GM19395 (cell line): ENCODE measurements at regions not wholly inside any gene's neighbourhood (a gene's known extent, or its start where the extent isn't known, plus 50 kb on each side); places are given as distances from the start of the nearest gene placed in this dataset.
"Not testable (repeated sequence)": the region's sequence is repeated elsewhere in the genome, so short reads cannot be mapped to it uniquely, and the experiment has no call there.

Source experiments
- ATAC-seq: cut with Tn5 transposase; IDR thresholded peaks from one replicate; pipeline ENCODE4 v1.9.1; 2021; ENCODE audit warnings: mild to moderate bottlenecking, moderate library complexity; ENCODE audit not compliant: unreplicated experiment

- no peak for ATAC-seq
Measured at GRCh38 chr1:208344202-208344857, 100.1 kb upstream of the PLXNA2 start.

GRCh38 chr1:208347191-208347590 is 103.0 kb upstream of the PLXNA2 start:
- no peak for ATAC-seq

DNA sequence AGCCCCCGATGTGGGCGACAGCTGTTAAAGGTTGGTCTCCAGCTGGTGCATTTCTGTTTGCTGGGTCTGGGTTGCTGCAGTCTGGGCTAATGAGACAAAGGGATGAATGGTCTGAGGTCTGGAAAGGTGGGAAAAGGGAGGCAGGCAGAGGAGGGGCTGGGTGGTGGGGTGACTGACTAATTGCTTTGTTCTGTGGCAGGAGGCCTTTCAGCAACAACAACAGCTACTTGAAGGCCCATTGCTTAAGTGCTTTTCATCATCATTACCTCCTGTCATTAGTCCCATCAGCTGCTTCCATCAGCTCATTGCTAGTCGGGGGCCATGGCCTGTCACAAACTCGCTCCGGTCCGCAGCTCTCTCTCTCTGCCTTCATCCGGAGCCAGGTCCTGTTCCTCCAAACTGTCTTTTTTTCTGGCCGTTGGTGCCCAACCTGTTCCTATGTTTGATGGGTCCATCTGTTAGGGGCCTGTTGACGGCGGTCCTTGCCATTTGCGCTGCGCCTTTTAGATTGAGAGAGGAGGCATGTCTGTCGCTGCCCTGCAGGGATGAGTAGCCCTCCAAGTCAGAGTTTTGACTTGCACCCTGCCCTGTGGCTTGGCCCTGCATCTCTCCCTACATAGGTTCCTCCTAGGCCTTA is 105.6 kb upstream of the PLXNA2 start:
- ATAC-seq = no peak

GRCh38 chr1:208350815-208351214 is 106.6 kb upstream of the PLXNA2 start:
- no peak for ATAC-seq

GRCh38 chr1:208351838-208352237 is 107.7 kb upstream of the PLXNA2 start:
- ATAC-seq = no peak

DNA sequence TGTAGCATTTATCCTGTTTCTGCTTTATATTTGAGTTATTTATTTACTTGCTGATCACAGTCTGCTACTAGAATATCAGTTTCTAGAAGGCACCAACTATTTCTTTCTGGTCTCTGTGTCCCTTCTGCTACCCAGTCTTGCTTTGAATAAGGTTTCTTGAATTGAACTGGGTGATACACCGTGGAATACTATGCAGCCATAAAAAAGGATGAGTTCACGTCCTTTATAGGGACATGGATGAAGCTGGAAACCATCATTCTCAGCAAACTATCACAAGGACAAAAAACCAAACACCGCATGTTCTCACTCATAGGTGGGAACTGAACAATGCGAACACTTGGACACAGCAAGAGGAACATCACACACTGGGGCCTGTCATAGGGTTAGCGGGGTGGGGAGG is 109.6 kb upstream of the PLXNA2 start:
- not testable (repeated sequence) for ATAC-seq

DNA sequence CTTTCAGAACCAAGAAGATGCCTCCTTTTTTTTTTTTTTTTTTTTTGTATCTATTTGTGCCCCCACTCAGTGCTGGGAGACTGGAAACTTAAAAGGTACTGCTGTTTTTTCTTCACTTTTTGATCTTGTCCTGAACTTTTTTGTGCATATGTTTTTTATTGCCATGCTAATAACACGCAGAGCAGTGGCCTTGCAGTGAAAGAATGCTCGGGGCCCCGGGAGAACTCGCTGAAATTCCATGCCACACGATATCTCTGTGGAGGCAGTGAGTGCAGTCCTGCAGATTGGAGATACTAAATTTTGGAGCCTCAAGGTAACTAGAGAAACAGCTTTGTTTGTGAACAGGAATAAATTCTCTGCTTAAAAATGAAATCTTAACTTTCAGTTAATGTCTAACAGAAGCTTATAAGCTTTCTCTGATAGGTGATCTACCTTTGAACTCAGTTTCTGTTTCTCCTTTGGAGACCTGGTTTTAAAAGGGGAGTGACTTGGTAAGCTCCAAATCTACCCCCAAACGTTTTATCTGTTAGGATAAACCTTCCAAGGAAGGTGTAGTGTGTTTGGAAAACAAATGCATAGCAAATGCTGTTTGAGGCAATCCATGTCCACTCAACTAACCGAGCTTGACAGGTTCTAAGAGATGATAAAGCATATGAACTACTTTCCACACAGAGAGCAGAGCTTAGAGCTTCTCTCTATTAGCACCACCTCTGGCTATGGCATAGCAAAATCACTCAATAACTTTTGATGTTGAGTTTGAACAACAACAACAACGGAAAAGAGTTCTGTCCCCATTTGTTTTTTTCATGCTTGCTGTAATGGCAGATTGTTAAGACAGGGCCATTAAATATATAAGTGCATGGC is 113.7 kb upstream of the PLXNA2 start:
- no peak for ATAC-seq

- ATAC-seq = no peak
Measured at GRCh38 chr1:208358651-208359050, 114.5 kb upstream of the PLXNA2 start.

DNA sequence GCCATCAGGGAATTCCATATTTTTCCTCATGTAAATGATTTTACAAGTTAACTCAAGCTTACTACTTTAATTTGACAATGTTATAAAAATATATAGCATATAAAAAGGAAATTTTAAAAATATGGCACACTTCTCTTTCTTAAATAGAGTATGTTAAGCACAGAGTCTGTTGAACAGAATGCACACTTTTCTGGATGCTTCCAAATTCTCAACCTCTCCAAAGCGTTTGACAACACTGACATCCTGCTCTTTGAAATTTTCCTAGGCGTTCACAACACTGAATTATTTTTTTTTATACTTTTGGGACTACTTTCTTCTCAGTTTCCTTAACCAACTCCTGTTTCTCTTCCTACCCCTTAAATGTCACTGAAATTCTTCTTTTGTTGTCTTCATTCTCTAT is 117.8 kb upstream of the PLXNA2 start:
- ATAC-seq = no peak

- ATAC-seq = no peak
Measured at GRCh38 chr1:208366559-208366958, 122.4 kb upstream of the PLXNA2 start.

GRCh38 chr1:208369045-208369444 is 124.9 kb upstream of the PLXNA2 start:
- no peak for ATAC-seq

DNA sequence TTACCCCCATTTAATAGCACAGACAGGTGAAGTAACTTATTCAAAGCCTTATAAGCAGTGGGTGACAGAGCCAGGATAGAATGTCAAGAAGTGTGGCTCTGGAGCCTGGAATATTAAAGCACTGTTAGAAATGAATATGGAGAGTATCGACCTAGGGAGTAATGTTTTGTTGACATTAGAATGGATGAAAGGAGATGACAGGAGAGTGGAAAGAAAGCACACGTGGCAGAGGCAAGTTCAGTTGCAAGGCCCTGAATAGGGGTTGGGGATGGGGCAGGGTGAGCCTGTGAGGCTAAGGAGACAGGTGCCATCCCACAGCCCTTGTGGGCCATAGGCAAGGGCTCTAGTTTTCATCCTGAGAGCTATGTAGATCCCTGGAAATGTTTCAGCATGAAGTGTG is 125.5 kb upstream of the PLXNA2 start:
- no peak for ATAC-seq

DNA sequence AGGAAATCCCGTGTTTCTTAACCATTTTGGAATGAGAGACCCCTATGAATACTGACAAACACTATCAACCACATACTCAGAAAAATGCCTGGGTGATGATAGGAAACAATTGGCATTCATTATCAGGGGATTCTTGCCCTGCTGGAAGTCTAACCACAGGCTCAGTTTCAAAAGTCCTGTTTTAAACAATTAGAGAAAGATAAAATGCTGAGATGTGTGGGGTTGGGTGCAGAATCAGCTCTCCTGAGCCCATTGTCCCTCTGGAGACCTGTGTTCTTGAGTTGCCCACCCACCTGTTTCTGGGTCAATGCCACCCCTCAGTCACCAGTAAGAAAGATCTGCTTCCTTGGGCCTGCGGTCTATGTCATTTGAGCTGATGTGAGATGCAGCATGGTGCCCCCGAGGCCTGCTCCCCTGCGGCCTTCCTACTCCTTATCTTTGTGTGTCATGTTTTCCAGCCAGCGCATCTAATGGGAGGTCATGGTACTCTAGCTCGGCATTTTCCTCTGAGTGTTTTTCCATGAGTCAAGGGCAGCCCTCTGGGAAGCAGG is 130.3 kb upstream of the PLXNA2 start:
- no peak for ATAC-seq

GRCh38 chr1:208381481-208381880 is 137.3 kb upstream of the PLXNA2 start:
- ATAC-seq = no peak

GRCh38 chr1:208387908-208388811 is 144.0 kb upstream of the PLXNA2 start:
- no peak for ATAC-seq

GRCh38 chr1:208393416-208393815 is 149.2 kb upstream of the PLXNA2 start:
- no peak for ATAC-seq

DNA sequence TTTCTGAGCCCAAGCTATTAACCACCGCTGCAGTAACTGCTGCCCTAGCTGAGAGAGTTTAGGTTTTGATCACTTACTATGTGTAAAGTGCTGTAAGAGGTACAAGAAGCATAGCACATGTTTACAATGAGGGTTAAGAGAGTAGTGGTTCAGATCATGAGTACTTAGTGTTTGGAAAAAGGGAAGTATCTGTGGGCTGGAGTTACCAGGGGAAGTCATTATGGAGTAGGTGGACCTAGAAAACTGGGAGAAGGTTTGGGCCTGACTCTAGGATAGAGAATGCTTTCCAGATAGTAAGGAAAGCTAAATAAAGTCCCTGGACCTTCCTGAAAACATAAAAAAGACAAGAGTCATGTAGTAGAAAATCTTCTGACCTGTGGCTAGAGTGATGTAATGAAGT is 149.6 kb upstream of the PLXNA2 start:
- no peak for ATAC-seq

GRCh38 chr1:208397286-208397685 is 153.1 kb upstream of the PLXNA2 start:
- no peak for ATAC-seq

- no peak for ATAC-seq
Measured at GRCh38 chr1:208405014-208405413, 160.8 kb upstream of the PLXNA2 start.

- ATAC-seq = no peak
Measured at GRCh38 chr1:208409176-208409575, 165.0 kb upstream of the PLXNA2 start.

DNA sequence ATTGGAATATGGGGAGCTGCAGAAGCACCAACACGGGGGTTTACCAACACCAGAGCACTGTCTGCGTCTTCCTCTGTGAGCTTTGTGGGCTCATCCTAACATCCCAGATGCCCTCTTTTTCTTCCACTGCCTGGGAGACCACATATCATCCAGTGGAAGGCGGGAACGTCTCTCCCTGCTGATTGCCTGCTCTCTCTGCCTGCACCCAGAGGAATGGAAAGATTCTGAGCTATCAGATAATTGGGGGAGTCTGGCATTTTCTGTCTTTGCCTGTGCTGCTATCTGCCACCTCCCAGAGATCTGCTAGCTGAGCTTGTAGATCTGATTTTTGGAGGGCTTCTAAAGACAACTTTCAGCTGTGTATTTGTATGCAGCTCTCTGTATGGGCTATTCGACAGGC is 166.2 kb upstream of the PLXNA2 start:
- ATAC-seq = no peak
